Endometrium (tissue), 2 donors: ENCODE measurements at regions not wholly inside any gene's neighbourhood (a gene's known extent, or its start where the extent isn't known, plus 50 kb on each side); places are given as distances from the start of the nearest gene placed in this dataset.

Experiments
- FAIRE-seq: peaks from 2 replicates; lab custom pipeline; 2012; peaks lifted over from hg19 to GRCh38; lab: Jason Lieb, UNC
- donor health status: control.
- donor health status: control.

- FAIRE-seq: no peak
These were observed 219.2 kb downstream of the ARHGAP12 start for GRCh38 chr10:31709476-31709875.

GRCh38 chr10:31709028-31709427, 219.6 kb downstream of the ARHGAP12 start:
- FAIRE-seq: no peak

- no peak for FAIRE-seq
These were observed 220.2 kb downstream of the ARHGAP12 start for GRCh38 chr10:31708474-31708873.

GRCh38 chr10:31708046-31708445, 220.6 kb downstream of the ARHGAP12 start:
- FAIRE-seq: no peak

- FAIRE-seq: peak; percentile 46
These were observed 221.3 kb downstream of the ARHGAP12 start for GRCh38 chr10:31707093-31708039.

- FAIRE-seq: no peak
These were observed 222.1 kb downstream of the ARHGAP12 start for GRCh38 chr10:31706464-31707092.

GRCh38 chr10:31705136-31705535, 223.5 kb downstream of the ARHGAP12 start:
- FAIRE-seq: no peak

GRCh38 chr10:31704195-31704594, 224.4 kb downstream of the ARHGAP12 start:
- FAIRE-seq: no peak

- FAIRE-seq: no peak
These were observed 225.7 kb downstream of the ARHGAP12 start for GRCh38 chr10:31702954-31703353.

- no peak for FAIRE-seq
These were observed 226.6 kb downstream of the ARHGAP12 start for GRCh38 chr10:31702005-31702404.

- no peak for FAIRE-seq
These were observed 227.1 kb downstream of the ARHGAP12 start for GRCh38 chr10:31701546-31701945.

GRCh38 chr10:31700181-31700611, 228.4 kb downstream of the ARHGAP12 start:
- no peak for FAIRE-seq

GRCh38 chr10:31698181-31698830, 230.3 kb downstream of the ARHGAP12 start:
- no peak for FAIRE-seq

GRCh38 chr10:31697271-31698180, 231.1 kb downstream of the ARHGAP12 start:
- no peak for FAIRE-seq

- no peak for FAIRE-seq
These were observed 233.4 kb downstream of the ARHGAP12 start for GRCh38 chr10:31694929-31695837.

- no peak for FAIRE-seq
These were observed 234.4 kb downstream of the ARHGAP12 start for GRCh38 chr10:31694126-31694685.

- FAIRE-seq: no peak
These were observed 235.1 kb downstream of the ARHGAP12 start for GRCh38 chr10:31693491-31693890.

GRCh38 chr10:31689233-31689632, 239.4 kb downstream of the ARHGAP12 start:
- FAIRE-seq: no peak

GRCh38 chr10:31687663-31688482, 240.8 kb downstream of the ARHGAP12 start:
- FAIRE-seq: no peak
